ENCODE measurements at regions not wholly inside any gene's neighbourhood (a gene's known extent, or its start where the extent isn't known, plus 50 kb on each side); places are given as distances from the start of the nearest gene placed in this dataset.

- no peak overlapping the region for H3K4me3 ChIP-seq
- H3K9me3 ChIP-seq = no peaks in the 10 kb centered on the region
- H3K4me1 ChIP-seq = peaks cover 0 to 5% (median 2%) of the 10 kb centered on the region in 4 donors
- intact Hi-C loops (cut with DNase I) = no loop called here
- no peak for DNase-seq
- 65 to 67% methylated on average over 2 of the region's 2 CpGs for WGBS, 2 donors
- H3K36me3 ChIP-seq = no peaks in the 10 kb centered on the region
- TF ChIP-seq CTCF (IDR thresholded peaks at IDR 0.05) (no peak), POLR2A (IDR thresholded peaks at IDR 0.05) (no peak), POLR2AphosphoS5 (IDR thresholded peaks at IDR 0.05) (no peak), EP300 (IDR thresholded peaks at IDR 0.05) (no peak)
- H3K27ac ChIP-seq = no peak overlapping the region
- no peaks in the 10 kb centered on the region for H3K27me3 ChIP-seq
Measured at GRCh38 chr4:156568484-156568883, 403.1 kb downstream of the PDGFC start.

DNA sequence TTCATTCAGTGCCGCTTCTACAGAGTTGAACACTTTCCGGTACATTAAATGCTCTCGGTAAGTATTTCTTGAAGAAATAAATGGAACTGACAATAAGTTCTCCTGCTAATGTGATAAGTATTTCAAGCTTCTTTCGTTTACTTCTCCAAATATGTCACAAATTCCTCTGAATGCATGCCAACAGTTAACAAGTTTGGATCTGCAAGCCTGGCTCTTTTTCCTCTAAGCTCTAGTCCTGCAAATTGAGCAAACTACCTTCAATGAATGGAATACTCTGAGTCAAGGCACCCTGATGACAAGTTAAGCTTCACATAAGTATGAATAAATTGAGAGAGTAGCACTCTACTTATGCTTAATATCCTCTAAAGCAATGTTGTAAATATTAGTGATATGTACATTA, 403.6 kb downstream of the PDGFC start:
- WGBS, 2 donors = 84 to 91% methylated on average over 4 of the region's 4 CpGs
- intact Hi-C loops (cut with DNase I) = no loop called here
- Histone ChIP-seq H3K27ac (no peak overlapping the region), H3K4me1 (peaks cover 0 to 5% (median 2%) of the 10 kb centered on the region in 4 donors), H3K4me3 (no peak overlapping the region), H3K9me3 (no peaks in the 10 kb centered on the region), H3K27me3 (no peaks in the 10 kb centered on the region), H3K36me3 (no peaks in the 10 kb centered on the region)
- no peak for DNase-seq
- TF ChIP-seq EP300 (IDR thresholded peaks at IDR 0.05) (no peak), POLR2AphosphoS5 (IDR thresholded peaks at IDR 0.05) (no peak), CTCF (IDR thresholded peaks at IDR 0.05) (no peak), POLR2A (IDR thresholded peaks at IDR 0.05) (no peak)

- intact Hi-C loops (cut with DNase I) = no loop called here
- peaks cover 0 to 17% (median 8%) of the 10 kb centered on the region in 4 donors for H3K4me1 ChIP-seq
- no peaks in the 10 kb centered on the region for H3K36me3 ChIP-seq
- TF ChIP-seq POLR2AphosphoS5 (IDR thresholded peaks at IDR 0.05) (no peak), POLR2A (IDR thresholded peaks at IDR 0.05) (no peak), EP300 (IDR thresholded peaks at IDR 0.05) (no peak), CTCF (IDR thresholded peaks at IDR 0.05) (no peak)
- WGBS, 2 donors = 83 to 85% methylated on average over 2 of the region's 2 CpGs
- H3K27ac ChIP-seq = no peak overlapping the region
- no peak for DNase-seq
- no peak overlapping the region for H3K4me3 ChIP-seq
- H3K9me3 ChIP-seq = no peaks in the 10 kb centered on the region
- no peaks in the 10 kb centered on the region for H3K27me3 ChIP-seq
Measured at GRCh38 chr4:156560701-156561100, 410.9 kb downstream of the PDGFC start.

DNA sequence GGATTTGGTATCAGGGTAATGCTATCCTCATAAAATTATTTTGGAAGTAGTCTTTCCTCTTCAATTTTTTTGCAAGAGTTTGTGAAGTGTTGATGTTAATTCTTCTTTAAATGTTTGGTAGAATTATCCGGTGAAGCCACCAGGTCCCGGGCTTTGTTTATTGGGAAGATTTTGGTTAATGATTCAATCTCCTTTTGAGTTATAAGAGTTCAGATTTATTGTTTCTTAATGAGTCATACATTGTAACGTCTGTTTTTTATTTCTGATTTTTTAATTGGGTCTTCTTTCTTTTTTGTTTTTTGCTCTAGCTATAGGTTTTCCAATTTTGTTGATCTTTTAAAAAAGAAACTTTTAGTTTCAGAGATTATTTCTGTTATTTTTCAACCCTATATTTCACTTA, 412.3 kb downstream of the PDGFC start:
- intact Hi-C loops (cut with DNase I) = no loop called here
- no peak for DNase-seq
- 28 to 70% methylated on average over 3 of the region's 3 CpGs for WGBS, 2 donors

More for the DNA sequence above, 412.3 kb downstream of the PDGFC start:
- peaks cover 0 to 17% (median 8%) of the 10 kb centered on the region in 4 donors for H3K4me1 ChIP-seq
- H3K27me3 ChIP-seq = no peaks in the 10 kb centered on the region
- no peaks in the 10 kb centered on the region for H3K36me3 ChIP-seq
- TF ChIP-seq CTCF (IDR thresholded peaks at IDR 0.05) (no peak), POLR2A (IDR thresholded peaks at IDR 0.05) (no peak)
- no peak overlapping the region for H3K27ac ChIP-seq
- H3K4me3 ChIP-seq = no peak overlapping the region
- no peaks in the 10 kb centered on the region for H3K9me3 ChIP-seq

Data from sigmoid colon (tissue), 6 donors.